HCT116 (cell line): ENCODE measurements at regions not wholly inside any gene's neighbourhood (a gene's known extent, or its start where the extent isn't known, plus 50 kb on each side); places are given as distances from the start of the nearest gene placed in this dataset.

Source experiments
- ATAC-seq: fragments of 200-7000 bp; cut with Tn5 transposase; 2 replicates; pipeline ENCODE4 v1.9.1; 2020; ENCODE audit warnings: mild to moderate bottlenecking, moderate library complexity
- BruUV-seq: library from RNA; stranded (reverse); fragments of 400-500 nt; replicated peaks from 2 replicates; lab custom pipeline; 2021; lab: Mats Ljungman, UMichigan
- CTCF ChIA-PET: fragments of 300-600 bp; sonication (Branson Sonifier 250); formaldehyde crosslinking; loops from one replicate; lab custom pipeline; 2021; ENCODE audit warnings: antibody characterized with exemption; lab: Charles Lee
- POLR2A ChIA-PET: fragments of 300-600, 350-600 bp; sonication (Branson Sonifier 250); formaldehyde crosslinking; loops from one replicate; lab custom pipeline; 2021; ENCODE audit warnings: antibody characterized with exemption; lab: Charles Lee
- RAD21 ChIA-PET, 2 experiments: fragments of 300-600 bp; sonication (Branson Sonifier 250); formaldehyde crosslinking; loops; one replicate each; lab custom pipeline; 2023; ENCODE audit warnings: low total read pairs in 2 of 2; ENCODE audit not compliant: uncharacterized antibody in 2 of 2, unreplicated experiment in 2 of 2, low non-redundant PET in 1 of 2; lab: Charles Lee
- DNase-seq: peaks from one replicate; pipeline ENCODE4 v3.0.0-alpha.2; 2010; ENCODE audit warnings: low read depth, low spot score
- H2AFZ ChIP-seq: fragments of 200-600 bp; shearing (Covaris generic), sonication (generic); 2 replicates; pipeline ENCODE4 v1.6.1; 2017; ENCODE audit warnings: low read depth, mixed run types, mixed read lengths, antibody characterized with exemption, low read length; ENCODE audit not compliant: poor library complexity, severe bottlenecking
- H3K27ac ChIP-seq: 2 replicates; pipeline ENCODE4 v1.5.1; 2012; ENCODE audit warnings: low read depth, low read length
- H3K27me3 ChIP-seq: fragments of 200-600 bp; sonication (generic); 2 replicates; pipeline ENCODE4 v1.6.1; 2016; ENCODE audit warnings: mixed run types, low read length, mixed read lengths; ENCODE audit not compliant: insufficient read depth
- H3K36me3 ChIP-seq, 2 experiments: fragments of 200-500 bp in 1 of 2; fragments of 200-600 bp in 1 of 2; sonication (Bioruptor generic) in 1 of 2; sonication (generic) in 1 of 2; 2 replicates each; pipeline versions ENCODE4 v1.5.1 to v1.6.1; 2014 to 2016; ENCODE audit warnings: low read length in 2 of 2, inconsistent platforms in 1 of 2, mixed read lengths in 1 of 2, mixed run types in 1 of 2; ENCODE audit not compliant: insufficient read depth in 2 of 2, control insufficient read depth in 1 of 2
- H3K4me1 ChIP-seq, 2 experiments: fragments of 200-600 bp in 1 of 2; sonication (generic) in 1 of 2; 2 replicates each; pipeline versions ENCODE4 v1.5.1 to v1.6.1; 2012 to 2017; ENCODE audit warnings: low read length in 2 of 2, inconsistent platforms in 1 of 2, mild to moderate bottlenecking in 1 of 2, mixed read lengths in 1 of 2, mixed run types in 1 of 2, moderate library complexity in 1 of 2; ENCODE audit not compliant: insufficient read depth in 2 of 2, control insufficient read depth in 1 of 2
- H3K4me2 ChIP-seq: fragments of 200-600 bp; sonication (generic); 2 replicates; pipeline ENCODE4 v1.6.1; 2017; ENCODE audit warnings: mixed run types, low read length, mixed read lengths
- H3K4me3 ChIP-seq, 2 experiments: fragments of 200-600 bp in 1 of 2; sonication (generic) in 1 of 2; replicated peaks in 1 of 2; 2 replicates each; pipeline ENCODE4 v1.5.1; 2011 to 2016; ENCODE audit warnings: low read length in 2 of 2, control low read depth in 1 of 2, low read depth in 1 of 2, mild to moderate bottlenecking in 1 of 2, mixed read lengths in 1 of 2, mixed run types in 1 of 2
- H3K79me2 ChIP-seq: fragments of 200-600 bp; sonication (generic); 2 replicates; pipeline ENCODE4 v1.6.1; 2017; ENCODE audit warnings: mild to moderate bottlenecking, mixed run types, low read length, moderate library complexity, mixed read lengths; ENCODE audit not compliant: insufficient read depth
- H3K9ac ChIP-seq: fragments of 200-600 bp; sonication (generic); 2 replicates; pipeline ENCODE4 v1.6.1; 2016; ENCODE audit warnings: low read length, mixed read lengths
- H3K9me2 ChIP-seq: fragments of 200-600 bp; sonication (generic), shearing (Covaris generic); 2 replicates; pipeline ENCODE4 v1.6.1; 2017; ENCODE audit warnings: mixed run types, mild to moderate bottlenecking, moderate library complexity; ENCODE audit not compliant: insufficient read depth
- H3K9me3 ChIP-seq, 2 experiments: fragments of 200-500 bp in 1 of 2; fragments of 200-600 bp in 1 of 2; sonication (Bioruptor generic) in 1 of 2; sonication (generic) in 1 of 2; 2 replicates each; pipeline ENCODE4 v1.6.1; 2014 to 2017; ENCODE audit warnings: low read length in 2 of 2, mixed read lengths in 2 of 2, inconsistent platforms in 1 of 2, low read depth in 1 of 2, mild to moderate bottlenecking in 1 of 2, mixed run types in 1 of 2, moderate library complexity in 1 of 2; ENCODE audit not compliant: control insufficient read depth in 1 of 2, insufficient read depth in 1 of 2
- H4K20me1 ChIP-seq: fragments of 200-600 bp; sonication (generic), shearing (Covaris generic); 2 replicates; pipeline ENCODE4 v1.6.1; 2017; ENCODE audit warnings: mixed run types, mild to moderate bottlenecking, moderate library complexity; ENCODE audit not compliant: insufficient read depth
- CBX3 ChIP-seq: IDR thresholded peaks from 2 replicates; pipeline ENCODE4 v1.6.1; 2012; ENCODE audit warnings: low read depth
- CEBPB ChIP-seq: IDR thresholded peaks from 2 replicates; pipeline ENCODE4 v1.6.1; 2012; ENCODE audit warnings: low read depth
- EGR1 ChIP-seq: IDR thresholded peaks from 2 replicates; pipeline ENCODE4 v1.6.1; 2012; ENCODE audit warnings: low read depth
- ELF1 ChIP-seq: IDR thresholded peaks from 2 replicates; pipeline ENCODE4 v1.6.1; 2012; ENCODE audit warnings: low read depth, borderline replicate concordance
- EZH2 ChIP-seq: fragments of 200-600 bp; sonication (generic); IDR thresholded peaks from 2 replicates; pipeline ENCODE4 v1.6.1; 2017; ENCODE audit warnings: antibody characterized with exemption, mixed run types
- FOSL1 ChIP-seq: IDR thresholded peaks from 2 replicates; pipeline ENCODE4 v1.6.1; 2012; ENCODE audit warnings: low read depth
- JUND ChIP-seq: IDR thresholded peaks from 2 replicates; pipeline ENCODE4 v1.6.1; 2012
- POLR2A ChIP-seq: IDR thresholded peaks from 2 replicates; pipeline ENCODE4 v1.7.0; 2011; ENCODE audit warnings: borderline replicate concordance; ENCODE audit not compliant: insufficient read depth, insufficient read length; ENCODE audit errors: extremely low read depth
- POLR2AphosphoS5 ChIP-seq: IDR thresholded peaks from 2 replicates; pipeline ENCODE4 v1.6.1; 2011; ENCODE audit warnings: mild to moderate bottlenecking, low read depth, low read length, moderate library complexity
- RAD21 ChIP-seq: IDR thresholded peaks from 2 replicates; pipeline ENCODE4 v1.6.1; 2012; ENCODE audit warnings: low read depth, mild to moderate bottlenecking
- REST ChIP-seq: IDR thresholded peaks from 2 replicates; pipeline ENCODE4 v1.6.1; 2012; ENCODE audit warnings: low read depth
- SP1 ChIP-seq: IDR thresholded peaks from 2 replicates; pipeline ENCODE4 v1.6.1; 2012; ENCODE audit warnings: low read depth
- YY1 ChIP-seq: IDR thresholded peaks from 2 replicates; pipeline ENCODE4 v1.6.1; 2011; ENCODE audit warnings: low read length, low read depth, moderate library complexity, mild to moderate bottlenecking; ENCODE audit not compliant: insufficient replicate concordance; ENCODE audit errors: extremely low read depth
- ZFX ChIP-seq: fragments of 450-650 bp; IDR thresholded peaks from 2 replicates; pipeline ENCODE4 v1.6.1; 2017
- intact Hi-C: fragments of 100-400 bp; cut with micrococcal nuclease; formaldehyde crosslinking; loops from 2 replicates; pipeline ENCODE4 v1.10.0; 2022
- TF ChIP-seq, protein P1 (sequence below): IDR thresholded peaks from 2 replicates; pipeline ENCODE4 v1.6.1; 2012
- TF ChIP-seq, protein P2 (sequence below), 3 experiments: fragments of 200-600 bp in 1 of 3; sonication (generic) in 1 of 3; IDR thresholded peaks in 2 of 3; conservative IDR thresholded peaks in 1 of 3; 2 replicates each; pipeline ENCODE4 v1.5.1; 2012 to 2017; ENCODE audit warnings: low read depth in 2 of 3, low read length in 2 of 3, antibody characterized with exemption in 1 of 3, borderline replicate concordance in 1 of 3, control low read depth in 1 of 3, mild to moderate bottlenecking in 1 of 3, mixed read lengths in 1 of 3, mixed run types in 1 of 3, moderate library complexity in 1 of 3; ENCODE audit not compliant: insufficient read depth in 1 of 3

DNA sequence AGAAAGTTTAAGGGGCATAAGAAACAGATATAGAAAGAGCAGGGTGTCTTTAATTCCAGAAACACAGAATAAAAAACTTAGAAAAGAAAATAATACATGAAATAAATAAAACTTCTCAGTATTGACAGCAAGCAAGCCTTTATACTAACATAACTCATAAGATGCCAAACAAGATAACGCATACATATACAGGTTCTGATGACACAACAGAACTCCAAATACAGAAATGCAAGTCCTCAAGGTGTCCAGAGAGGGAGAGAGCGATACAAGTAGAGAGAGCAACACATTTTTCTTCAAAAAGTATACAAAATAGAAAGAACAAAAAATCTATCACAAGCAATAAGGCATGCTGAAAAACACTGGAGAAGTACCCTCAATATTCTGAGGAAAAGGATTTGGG lies 314.6 kb upstream of the POM121L12 start:
- H3K4me1 ChIP-seq: no peaks in the 10 kb centered on the region

GRCh38 chr7:52719677-52720076 lies 315.8 kb upstream of the POM121L12 start:
- Histone ChIP-seq H3K9me2 (no peaks in the 10 kb centered on the region), H3K9ac (no peak overlapping the region), H3K27me3 (no peaks in the 10 kb centered on the region), H3K4me3 (no peak overlapping the region), H3K79me2 (no peaks in the 10 kb centered on the region), H3K4me2 (no peak overlapping the region), H3K27ac (no peak overlapping the region), H3K9me3 (peaks cover 4 to 27% of the 10 kb centered on the region in 2 experiments; a peak in 3 of 4 replicates), H4K20me1 (no peaks in the 10 kb centered on the region), H3K36me3 (no peaks in the 10 kb centered on the region), H3K4me1 (no peaks in the 10 kb centered on the region), H2AFZ (no peak overlapping the region)
- no peak for TF ChIP-seq JUND
- no peak for TF ChIP-seq CBX3
- TF ChIP-seq REST: no peak
- TF ChIP-seq, protein P1, sequence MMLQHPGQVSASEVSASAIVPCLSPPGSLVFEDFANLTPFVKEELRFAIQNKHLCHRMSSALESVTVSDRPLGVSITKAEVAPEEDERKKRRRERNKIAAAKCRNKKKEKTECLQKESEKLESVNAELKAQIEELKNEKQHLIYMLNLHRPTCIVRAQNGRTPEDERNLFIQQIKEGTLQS: no peak
- TF ChIP-seq SP1: no peak
- TF ChIP-seq, protein P2, sequence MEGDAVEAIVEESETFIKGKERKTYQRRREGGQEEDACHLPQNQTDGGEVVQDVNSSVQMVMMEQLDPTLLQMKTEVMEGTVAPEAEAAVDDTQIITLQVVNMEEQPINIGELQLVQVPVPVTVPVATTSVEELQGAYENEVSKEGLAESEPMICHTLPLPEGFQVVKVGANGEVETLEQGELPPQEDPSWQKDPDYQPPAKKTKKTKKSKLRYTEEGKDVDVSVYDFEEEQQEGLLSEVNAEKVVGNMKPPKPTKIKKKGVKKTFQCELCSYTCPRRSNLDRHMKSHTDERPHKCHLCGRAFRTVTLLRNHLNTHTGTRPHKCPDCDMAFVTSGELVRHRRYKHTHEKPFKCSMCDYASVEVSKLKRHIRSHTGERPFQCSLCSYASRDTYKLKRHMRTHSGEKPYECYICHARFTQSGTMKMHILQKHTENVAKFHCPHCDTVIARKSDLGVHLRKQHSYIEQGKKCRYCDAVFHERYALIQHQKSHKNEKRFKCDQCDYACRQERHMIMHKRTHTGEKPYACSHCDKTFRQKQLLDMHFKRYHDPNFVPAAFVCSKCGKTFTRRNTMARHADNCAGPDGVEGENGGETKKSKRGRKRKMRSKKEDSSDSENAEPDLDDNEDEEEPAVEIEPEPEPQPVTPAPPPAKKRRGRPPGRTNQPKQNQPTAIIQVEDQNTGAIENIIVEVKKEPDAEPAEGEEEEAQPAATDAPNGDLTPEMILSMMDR (IDR thresholded peaks at IDR 0.05 in 2 of 3, conservative IDR thresholded peaks at IDR 0.05 in 1 of 3; ENCODE audit: borderline replicate concordance in 1 of 3, insufficient read depth in 1 of 3, low read depth in 2 of 3, low read length in 2 of 3): no peak
- no peak for TF ChIP-seq ZFX
- no peak for TF ChIP-seq POLR2A
- no peak for TF ChIP-seq ELF1
- TF ChIP-seq POLR2AphosphoS5: no peak
- no peak for TF ChIP-seq RAD21
- no peak for TF ChIP-seq EGR1
- intact Hi-C loops: no loop called here
- no peak for DNase-seq
- POLR2A ChIA-PET: no interaction called here
- RAD21 ChIA-PET: no interaction called here
- no peak for ATAC-seq
- BruUV-seq: no TSS peak
- CTCF ChIA-PET: no interaction called here

More for the DNA sequence above, 314.6 kb upstream of the POM121L12 start:
- Histone ChIP-seq H2AFZ (no peak overlapping the region), H3K9me3 (peaks cover 3 to 32% of the 10 kb centered on the region in 2 experiments), H3K36me3 (no peaks in the 10 kb centered on the region), H3K9ac (no peak overlapping the region), H3K27me3 (no peaks in the 10 kb centered on the region), H3K4me2 (no peak overlapping the region), H4K20me1 (no peaks in the 10 kb centered on the region), H3K27ac (no peak overlapping the region), H3K4me3 (no peak overlapping the region), H3K79me2 (no peaks in the 10 kb centered on the region)
- intact Hi-C loops: no loop called here
- BruUV-seq: no TSS peak
- no peak for DNase-seq
- TF ChIP-seq EZH2: no peak
- TF ChIP-seq FOSL1: no peak
- no peak for TF ChIP-seq ELF1
- no peak for TF ChIP-seq CEBPB
- no peak for TF ChIP-seq POLR2A
- no peak for TF ChIP-seq YY1
- no peak for TF ChIP-seq CBX3
- TF ChIP-seq POLR2AphosphoS5: no peak
- no peak for TF ChIP-seq ZFX
- TF ChIP-seq, all 23 proteins: peak for 0
- ChIA-PET POLR2A (no interaction called here), RAD21 (no interaction called here), CTCF (no interaction called here)
- no peak for ATAC-seq
- no peaks in the 10 kb centered on the region for H3K9me2 ChIP-seq
